NCI-H1105 (cell line): ENCODE measurements at regions not wholly inside any gene's neighbourhood (a gene's known extent, or its start where the extent isn't known, plus 50 kb on each side); places are given as distances from the start of the nearest gene placed in this dataset.
"Not testable (repeated sequence)": the region's sequence is repeated elsewhere in the genome, so short reads cannot be mapped to it uniquely, and the experiment has no call there.

Experiments
- DNase-seq: peaks from one replicate; lab custom pipeline; 2025; lab: John Stamatoyannopoulos, UW

- DNase-seq, result peak; percentile 3
Measured at GRCh38 chr16:35102780-35103403, 1643.5 kb downstream of the TP53TG3F start.

- DNase-seq, result not testable (repeated sequence)
Measured at GRCh38 chr16:35111772-35112171, 1652.4 kb downstream of the TP53TG3F start.

GRCh38 chr16:35131429-35131828 is 1672.0 kb downstream of the TP53TG3F start:
- no peak for DNase-seq

GRCh38 chr16:35134471-35134870 is 1675.1 kb downstream of the TP53TG3F start:
- DNase-seq, result no peak

- DNase-seq, result no peak
Measured at GRCh38 chr16:35140293-35140986, 1681.0 kb downstream of the TP53TG3F start.

GRCh38 chr16:35141303-35141702 is 1681.9 kb downstream of the TP53TG3F start:
- no peak for DNase-seq

- DNase-seq, result no peak
Measured at GRCh38 chr16:35142147-35142808, 1682.9 kb downstream of the TP53TG3F start.

- DNase-seq, result no peak
Measured at GRCh38 chr16:35142809-35143192, 1683.4 kb downstream of the TP53TG3F start.

GRCh38 chr16:35144212-35144932 is 1685.0 kb downstream of the TP53TG3F start:
- DNase-seq, result no peak

GRCh38 chr16:35146031-35146710 is 1686.8 kb downstream of the TP53TG3F start:
- no peak for DNase-seq

GRCh38 chr16:35146723-35147458 is 1687.5 kb downstream of the TP53TG3F start:
- DNase-seq, result no peak

- DNase-seq, result no peak
Measured at GRCh38 chr16:35147556-35148504, 1688.4 kb downstream of the TP53TG3F start.

GRCh38 chr16:35148748-35149147 is 1689.3 kb downstream of the TP53TG3F start:
- DNase-seq, result no peak

- DNase-seq, result no peak
Measured at GRCh38 chr16:35149550-35149949, 1690.1 kb downstream of the TP53TG3F start.

- no peak for DNase-seq
Measured at GRCh38 chr16:35150805-35151312, 1691.4 kb downstream of the TP53TG3F start.

GRCh38 chr16:35152067-35152627 is 1692.7 kb downstream of the TP53TG3F start:
- no peak for DNase-seq

GRCh38 chr16:35154627-35155026 is 1695.2 kb downstream of the TP53TG3F start:
- no peak for DNase-seq

GRCh38 chr16:35157549-35157948 is 1698.1 kb downstream of the TP53TG3F start:
- not testable (repeated sequence) for DNase-seq

GRCh38 chr16:35169324-35169723 is 1709.9 kb downstream of the TP53TG3F start:
- DNase-seq, result not testable (repeated sequence)
